Activated naive CD4-positive, alpha-beta T cell treated with anti-CD3 and anti-CD28 coated beads, Interleukin-2, amount 10 ng/mL, durations not matched to agents 7 days and 5 days (primary cell): ENCODE measurements at regions not wholly inside any gene's neighbourhood (a gene's known extent, or its start where the extent isn't known, plus 50 kb on each side); places are given as distances from the start of the nearest gene placed in this dataset.
"Not testable (repeated sequence)": the region's sequence is repeated elsewhere in the genome, so short reads cannot be mapped to it uniquely, and the experiment has no call there.

Experiments used
- CTCF ChIA-PET: fragments of 350-600 bp; sonication (Branson Sonifier 250); formaldehyde crosslinking; loops from one replicate; lab custom pipeline; 2021; ENCODE audit warnings: antibody characterized with exemption; lab: Charles Lee
- DNase-seq: peaks from one replicate; pipeline ENCODE4 v3.0.0-alpha.2; 2020
- H3K27ac Mint-ChIP-seq: one replicate; pipeline ENCODE4 v1.8.0; 2021; ENCODE audit warnings: mild to moderate bottlenecking, moderate library complexity, mixed read lengths
- H3K27me3 Mint-ChIP-seq: one replicate; pipeline ENCODE4 v1.8.0; 2021; ENCODE audit warnings: mild to moderate bottlenecking, mixed read lengths
- H3K36me3 Mint-ChIP-seq: one replicate; pipeline ENCODE4 v1.8.0; 2021; ENCODE audit warnings: mixed read lengths
- H3K4me1 Mint-ChIP-seq: one replicate; pipeline ENCODE4 v1.8.0; 2021; ENCODE audit warnings: mixed read lengths
- H3K4me3 Mint-ChIP-seq: one replicate; pipeline ENCODE4 v1.8.0; 2021; ENCODE audit warnings: mild to moderate bottlenecking, moderate library complexity, mixed read lengths
- H3K9me3 Mint-ChIP-seq: one replicate; pipeline ENCODE4 v1.8.0; 2021; ENCODE audit warnings: mixed read lengths

DNA sequence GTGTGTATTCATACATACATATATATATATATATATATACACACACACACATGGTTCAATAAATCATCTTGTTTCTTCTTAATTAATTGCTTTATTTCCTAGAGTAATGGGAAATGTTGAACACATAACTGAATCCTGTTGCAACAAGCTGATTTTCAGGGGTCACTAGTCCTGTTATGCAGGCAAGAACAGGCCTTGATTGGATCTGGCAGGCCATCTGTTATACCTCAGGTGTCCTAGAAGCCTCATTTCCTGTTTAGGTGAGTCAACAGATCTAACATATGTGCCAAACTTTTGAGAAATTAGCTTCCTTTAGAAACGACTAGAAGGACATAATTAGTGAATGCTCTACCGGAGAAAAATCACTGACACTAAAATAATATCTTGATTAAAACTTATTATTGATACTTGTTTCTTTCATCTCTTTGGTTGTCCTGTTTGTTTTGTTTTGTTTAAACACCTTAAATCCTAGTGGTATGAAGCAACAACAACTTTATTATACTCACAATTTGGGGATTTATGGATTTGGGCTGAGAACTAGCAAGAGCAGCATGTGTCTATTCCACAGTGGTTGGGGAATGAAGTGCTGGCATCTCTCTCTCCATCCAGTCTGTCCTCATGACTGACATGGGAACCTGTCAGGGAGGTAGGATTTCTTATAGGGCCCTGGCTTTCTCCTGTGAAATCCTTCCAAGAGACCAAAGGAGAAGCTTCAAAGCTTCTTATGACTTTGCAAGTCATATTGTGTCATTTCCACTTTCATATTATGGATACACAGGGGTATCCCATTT, 552.6 kb downstream of the NSUN3 start:
- Mint-ChIP-seq H3K4me1 (no peaks in the 10 kb centered on the region), H3K4me3 (no peak overlapping the region), H3K27me3 (no peaks in the 10 kb centered on the region), H3K36me3 (no peaks in the 10 kb centered on the region), H3K9me3 (peaks cover 1% of the 10 kb centered on the region), H3K27ac (no peak overlapping the region)
- no peak for DNase-seq
- CTCF ChIA-PET = no interaction called here

DNA sequence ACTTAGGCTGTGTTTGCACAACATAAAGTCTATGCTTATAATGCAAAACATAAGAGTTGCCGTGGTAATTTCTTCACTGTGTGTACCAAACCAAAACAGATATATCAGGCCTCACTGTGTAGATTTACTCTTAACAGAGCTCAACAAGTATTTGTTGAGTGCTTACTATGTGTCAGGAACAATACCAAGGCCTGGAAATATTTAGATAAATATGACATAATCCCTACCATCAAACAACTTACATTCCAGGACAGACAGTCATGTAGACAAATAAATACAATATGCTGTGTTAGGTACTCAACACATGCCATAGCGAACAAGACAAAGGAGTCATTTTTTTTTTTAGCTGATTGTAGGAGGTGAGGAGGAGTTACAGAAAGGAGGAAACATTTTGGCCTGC, 554.0 kb downstream of the NSUN3 start:
- H3K4me1 Mint-ChIP-seq = no peaks in the 10 kb centered on the region
- H3K27ac Mint-ChIP-seq = no peak overlapping the region
- peaks cover 1% of the 10 kb centered on the region for H3K9me3 Mint-ChIP-seq
- H3K4me3 Mint-ChIP-seq = no peak overlapping the region
- no peak for DNase-seq
- no peaks in the 10 kb centered on the region for H3K27me3 Mint-ChIP-seq
- H3K36me3 Mint-ChIP-seq = no peaks in the 10 kb centered on the region
- CTCF ChIA-PET = no interaction called here

DNA sequence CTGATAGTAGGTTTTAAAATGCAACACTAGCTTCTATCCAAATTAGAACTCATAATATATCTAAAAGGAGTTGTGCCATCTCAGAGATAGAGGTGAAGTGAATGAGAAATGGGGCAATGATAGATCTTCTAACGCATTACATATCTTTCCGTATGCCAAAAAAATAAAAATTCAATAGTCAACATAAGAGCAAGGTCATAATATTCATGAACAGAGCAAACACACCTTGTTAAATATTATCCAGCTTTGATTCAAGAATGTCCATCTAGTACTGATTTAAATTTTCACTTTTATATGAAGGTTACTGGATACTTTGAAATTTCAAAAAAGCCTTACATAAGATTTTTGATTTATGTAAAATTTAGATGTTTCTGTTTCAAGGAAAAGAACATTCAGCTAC, 554.5 kb downstream of the NSUN3 start:
- Mint-ChIP-seq H3K4me1 (no peaks in the 10 kb centered on the region), H3K27me3 (no peaks in the 10 kb centered on the region), H3K9me3 (peaks cover 1% of the 10 kb centered on the region), H3K36me3 (no peaks in the 10 kb centered on the region), H3K4me3 (no peak overlapping the region), H3K27ac (no peak overlapping the region)
- DNase-seq = no peak
- CTCF ChIA-PET = no interaction called here

DNA sequence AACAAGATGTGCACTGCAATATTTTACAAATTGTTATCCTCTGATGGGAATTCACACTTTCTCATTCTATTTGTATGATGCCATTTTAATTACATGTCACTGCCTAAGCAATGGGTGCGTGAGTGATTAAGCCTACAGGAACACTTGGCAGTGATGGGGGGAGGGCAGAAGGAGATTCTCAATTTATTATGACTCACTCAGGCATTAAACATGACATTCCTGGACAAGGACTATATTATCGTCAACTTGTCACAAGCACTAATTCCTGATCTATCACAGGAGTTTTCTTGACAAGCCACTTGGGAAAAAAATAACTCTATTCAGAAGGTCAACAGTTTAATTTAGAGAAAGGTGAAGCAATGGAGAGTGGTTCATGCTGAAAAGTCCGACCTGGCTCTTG, 556.8 kb downstream of the NSUN3 start:
- H3K4me1 Mint-ChIP-seq = no peaks in the 10 kb centered on the region
- no peak for DNase-seq
- H3K9me3 Mint-ChIP-seq = no peaks in the 10 kb centered on the region
- no peak overlapping the region for H3K27ac Mint-ChIP-seq
- H3K4me3 Mint-ChIP-seq = no peak overlapping the region
- CTCF ChIA-PET = no interaction called here
- H3K36me3 Mint-ChIP-seq = no peaks in the 10 kb centered on the region
- H3K27me3 Mint-ChIP-seq = no peaks in the 10 kb centered on the region

DNA sequence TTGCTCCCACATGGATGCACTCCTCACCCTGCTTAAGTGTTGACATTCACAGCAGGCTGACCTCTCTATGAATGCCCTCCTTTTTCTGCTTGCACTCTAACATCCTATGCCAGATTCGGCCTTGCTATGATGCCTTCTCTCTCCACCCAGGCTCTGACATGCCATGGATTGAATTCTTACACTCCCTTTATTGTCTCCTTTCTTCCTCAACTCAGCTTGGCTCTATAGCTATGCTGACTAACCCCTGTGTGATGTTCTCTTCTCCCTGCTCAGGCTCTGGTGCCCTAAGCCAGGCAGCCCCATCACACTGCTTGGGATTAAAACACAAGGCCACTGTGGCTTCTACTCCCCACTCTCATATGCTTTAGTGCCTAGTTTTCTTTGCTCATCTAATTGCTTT, 563.7 kb downstream of the NSUN3 start:
- CTCF ChIA-PET = no interaction called here
- Mint-ChIP-seq H3K4me1 (no peaks in the 10 kb centered on the region), H3K36me3 (no peaks in the 10 kb centered on the region), H3K4me3 (no peak overlapping the region), H3K27me3 (no peaks in the 10 kb centered on the region), H3K27ac (no peak overlapping the region), H3K9me3 (no peaks in the 10 kb centered on the region)
- no peak for DNase-seq

DNA sequence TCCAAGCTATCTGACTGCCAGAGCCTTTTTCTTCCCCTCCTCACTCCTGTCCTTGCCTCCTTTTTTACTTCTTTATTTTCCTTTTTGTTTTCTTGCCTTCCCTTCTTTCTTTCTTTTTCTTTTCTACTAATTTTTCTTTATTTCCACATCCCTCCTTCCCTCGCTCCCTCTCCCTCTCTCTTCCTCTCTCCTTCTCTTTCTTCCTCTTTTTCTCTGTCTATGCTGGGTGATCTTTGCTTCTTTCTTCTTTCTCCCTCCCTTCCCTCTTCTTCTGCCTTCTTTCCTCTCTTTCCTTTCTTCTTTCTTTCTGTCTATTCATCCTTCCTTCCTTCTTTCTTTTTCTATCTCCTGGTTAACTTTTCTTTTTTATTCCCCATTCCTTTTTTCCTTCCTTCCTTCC, 564.8 kb downstream of the NSUN3 start:
- Mint-ChIP-seq H3K9me3 (no peaks in the 10 kb centered on the region), H3K4me1 (no peaks in the 10 kb centered on the region), H3K27ac (no peak overlapping the region), H3K27me3 (no peaks in the 10 kb centered on the region), H3K36me3 (no peaks in the 10 kb centered on the region), H3K4me3 (no peak overlapping the region)
- CTCF ChIA-PET = no interaction called here
- no peak for DNase-seq

DNA sequence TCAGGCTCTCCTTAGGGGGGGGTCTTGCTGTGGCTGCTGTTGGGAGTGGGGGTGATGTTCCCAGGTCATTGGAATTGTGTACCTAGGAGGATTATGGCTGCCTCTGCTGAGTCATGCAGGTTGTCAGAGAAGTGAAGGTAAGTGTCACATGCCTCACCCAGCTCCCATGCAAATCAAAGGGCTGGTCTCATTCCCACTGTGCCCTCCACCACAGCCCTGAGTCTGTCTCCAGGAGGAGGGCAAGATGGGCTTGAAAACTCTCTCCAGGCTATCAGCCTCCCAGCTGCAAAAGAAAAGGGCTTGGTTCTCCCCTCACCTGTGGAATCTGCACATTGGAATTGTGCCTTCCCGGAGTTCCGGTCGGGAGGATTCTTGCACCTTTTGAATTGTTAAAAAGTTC, 580.5 kb downstream of the NSUN3 start:
- Mint-ChIP-seq H3K36me3 (no peaks in the 10 kb centered on the region), H3K4me3 (no peak overlapping the region), H3K27me3 (no peaks in the 10 kb centered on the region), H3K9me3 (peaks cover 10% of the 10 kb centered on the region), H3K4me1 (no peaks in the 10 kb centered on the region), H3K27ac (no peak overlapping the region)
- no peak for DNase-seq
- CTCF ChIA-PET = no interaction called here

DNA sequence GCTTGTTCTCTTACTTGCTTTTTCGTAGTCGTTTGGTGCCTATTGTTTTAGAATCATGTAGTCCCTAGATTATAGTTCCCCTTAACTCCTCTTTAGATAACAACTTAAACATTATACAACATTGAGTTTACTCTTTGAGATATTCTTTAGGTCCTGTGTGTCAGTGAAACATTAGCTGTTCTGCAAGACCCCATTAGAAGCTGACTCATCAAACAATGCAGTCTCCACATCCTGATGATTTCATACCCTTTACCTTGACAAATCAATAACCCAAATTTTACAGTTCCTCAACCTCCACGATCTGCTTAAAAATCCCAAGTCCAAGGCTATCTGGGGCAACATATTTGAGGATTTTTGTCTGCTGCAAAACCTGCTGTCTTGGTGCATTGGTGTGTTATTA, 582.9 kb downstream of the NSUN3 start:
- Mint-ChIP-seq H3K4me1 (no peaks in the 10 kb centered on the region), H3K4me3 (no peak overlapping the region), H3K27ac (no peak overlapping the region), H3K36me3 (no peaks in the 10 kb centered on the region), H3K9me3 (peaks cover 11% of the 10 kb centered on the region), H3K27me3 (no peaks in the 10 kb centered on the region)
- DNase-seq = no peak
- CTCF ChIA-PET = no interaction called here

DNA sequence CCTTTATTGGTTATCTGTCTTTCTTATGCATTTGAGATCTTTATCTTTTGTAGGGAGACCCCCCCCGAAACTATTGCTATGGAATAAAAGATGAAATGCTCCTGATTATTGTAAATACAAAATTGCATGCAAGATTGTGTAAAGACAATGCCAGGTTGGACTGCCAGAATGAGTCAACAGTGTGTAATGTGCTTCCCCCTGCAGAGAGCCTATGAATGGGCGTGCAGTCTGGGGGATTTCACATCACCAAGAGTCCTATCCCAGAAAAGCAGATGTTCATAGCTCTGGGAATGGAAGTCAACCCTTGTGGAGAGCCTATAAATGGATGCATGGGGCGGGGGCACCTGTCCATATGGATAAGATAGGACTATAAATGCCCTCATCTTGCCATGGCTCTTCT, 584.3 kb downstream of the NSUN3 start:
- Mint-ChIP-seq H3K27ac (no peak overlapping the region), H3K4me3 (no peak overlapping the region), H3K36me3 (no peaks in the 10 kb centered on the region), H3K9me3 (peaks cover 11% of the 10 kb centered on the region), H3K27me3 (no peaks in the 10 kb centered on the region), H3K4me1 (no peaks in the 10 kb centered on the region)
- DNase-seq = no peak
- CTCF ChIA-PET = interaction anchor here (1.0 kb wide), 1 partner anchor 17 kb away, joined by 3 read pairs; no protein-coding TSS in a partner anchor

DNA sequence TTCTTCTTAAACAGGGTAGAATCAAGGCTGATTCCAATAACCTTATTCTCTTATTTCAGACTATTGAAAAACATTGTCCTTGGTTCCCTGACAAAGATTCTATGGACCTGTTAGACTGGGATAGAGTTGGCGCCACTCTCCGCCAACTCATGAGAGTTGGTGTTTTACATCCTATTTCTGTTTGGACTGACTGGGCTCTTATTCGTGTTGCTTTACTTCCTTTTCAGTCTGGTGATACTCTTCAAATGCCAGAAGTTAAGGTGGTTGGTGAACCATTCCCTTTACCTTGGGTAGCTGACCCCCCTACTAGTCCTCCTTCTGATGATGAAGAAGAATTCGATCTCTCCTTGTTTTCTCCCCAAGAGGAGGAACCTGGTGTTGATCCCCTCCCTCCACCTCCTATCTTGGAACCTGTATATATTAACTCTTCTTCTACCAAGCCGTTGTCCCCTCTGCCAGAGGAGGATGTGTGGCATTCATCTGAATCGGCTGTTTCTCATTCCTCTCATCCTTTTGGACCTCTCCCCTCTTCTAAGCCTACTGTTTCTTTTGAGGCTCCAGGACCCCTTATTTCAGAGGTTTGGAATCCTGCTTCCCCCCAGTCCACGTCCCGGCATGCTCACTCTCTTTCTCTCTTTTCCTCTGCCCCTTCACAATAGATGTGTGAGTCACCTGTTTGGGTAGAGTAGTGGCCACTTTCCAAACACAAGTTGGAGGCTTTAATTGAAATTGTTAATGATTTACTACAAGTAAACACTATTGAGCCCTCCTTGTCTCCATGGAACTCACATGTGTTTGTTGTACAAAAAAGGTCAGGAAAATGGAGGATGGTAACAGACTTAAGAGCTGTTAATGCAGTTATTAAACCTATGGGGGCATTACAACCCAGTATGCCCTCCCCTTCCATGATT, 585.7 kb downstream of the NSUN3 start:
- H3K36me3 Mint-ChIP-seq, H3K4me1 Mint-ChIP-seq, DNase-seq, H3K27me3 Mint-ChIP-seq, H3K27ac Mint-ChIP-seq, H3K4me3 Mint-ChIP-seq, CTCF ChIA-PET: not testable (repeated sequence)
- H3K9me3 Mint-ChIP-seq = peaks cover 11% of the 10 kb centered on the region

DNA sequence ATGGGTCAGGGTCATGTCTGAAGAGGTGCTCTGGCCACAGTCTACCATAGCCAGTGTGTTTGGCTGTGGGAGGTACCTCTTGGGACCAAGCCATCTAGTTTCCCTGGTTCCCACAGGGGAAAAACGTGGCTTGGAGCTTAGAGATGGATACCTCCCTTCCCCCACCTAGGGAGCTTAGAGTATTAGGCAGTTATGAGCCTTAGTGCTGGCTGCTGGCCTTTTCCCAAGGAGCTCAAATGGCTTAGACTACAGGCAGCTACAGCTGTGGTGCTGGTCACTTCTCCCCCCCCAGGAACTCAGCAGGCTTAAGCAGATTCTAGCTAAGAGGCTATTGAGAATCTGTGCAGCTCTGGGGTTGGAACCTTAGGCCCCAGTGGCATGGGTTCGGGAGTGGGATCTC, 591.2 kb downstream of the NSUN3 start:
- H3K27me3 Mint-ChIP-seq = no peaks in the 10 kb centered on the region
- DNase-seq = no peak
- no peaks in the 10 kb centered on the region for H3K36me3 Mint-ChIP-seq
- no peak overlapping the region for H3K4me3 Mint-ChIP-seq
- CTCF ChIA-PET = no interaction called here
- H3K9me3 Mint-ChIP-seq = peaks cover 1% of the 10 kb centered on the region
- H3K4me1 Mint-ChIP-seq = no peaks in the 10 kb centered on the region
- no peak overlapping the region for H3K27ac Mint-ChIP-seq

DNA sequence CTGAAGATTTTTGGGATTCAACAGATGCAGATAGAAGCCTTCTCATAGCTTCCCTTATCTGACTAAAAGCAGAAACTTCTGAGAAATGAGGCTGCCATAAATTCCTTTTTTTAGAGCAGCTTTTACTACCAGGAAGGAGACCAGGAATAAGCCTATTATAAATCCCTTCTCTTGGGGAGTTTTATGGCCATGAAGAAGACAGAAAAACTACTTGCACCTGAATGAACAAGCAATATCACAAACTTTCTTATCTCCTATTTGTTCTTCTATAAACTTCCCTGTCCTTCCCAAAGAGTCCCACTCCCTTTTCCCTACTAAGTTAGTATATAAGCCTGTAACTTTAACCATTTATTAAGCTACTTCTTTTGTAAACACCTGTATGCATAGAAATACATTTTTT, 603.1 kb downstream of the NSUN3 start:
- no peak overlapping the region for H3K27ac Mint-ChIP-seq

DNA sequence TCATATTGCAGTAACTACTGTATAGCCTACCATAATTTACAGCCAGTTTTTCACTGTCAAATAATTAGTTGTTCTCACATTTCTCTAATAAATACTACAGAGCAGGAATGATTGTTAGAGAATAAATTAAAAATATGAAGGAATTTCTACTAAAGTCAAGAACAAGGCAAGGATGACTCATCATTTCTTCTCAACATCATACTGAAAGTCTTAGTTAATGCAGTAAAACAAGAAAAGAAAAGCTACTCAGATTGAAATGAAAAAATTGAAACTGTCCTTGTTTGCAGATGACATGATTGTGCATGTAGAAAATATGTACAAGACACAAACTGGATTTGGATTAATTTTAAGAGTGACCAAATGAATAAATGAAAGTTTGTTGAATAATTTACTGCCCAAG, 608.2 kb downstream of the NSUN3 start:
- no peak for DNase-seq
- Mint-ChIP-seq H3K27ac (no peak overlapping the region), H3K36me3 (no peaks in the 10 kb centered on the region), H3K9me3 (peaks cover 2% of the 10 kb centered on the region), H3K4me1 (no peaks in the 10 kb centered on the region), H3K4me3 (no peak overlapping the region), H3K27me3 (no peaks in the 10 kb centered on the region)
- CTCF ChIA-PET = no interaction called here

More for the DNA sequence above, 603.1 kb downstream of the NSUN3 start:
- H3K27me3 Mint-ChIP-seq = no peaks in the 10 kb centered on the region
- H3K36me3 Mint-ChIP-seq = no peaks in the 10 kb centered on the region
- H3K9me3 Mint-ChIP-seq = peaks cover 2% of the 10 kb centered on the region
- no peak for DNase-seq
- no peak overlapping the region for H3K4me3 Mint-ChIP-seq
- H3K4me1 Mint-ChIP-seq = no peaks in the 10 kb centered on the region
- CTCF ChIA-PET = no interaction called here

DNA sequence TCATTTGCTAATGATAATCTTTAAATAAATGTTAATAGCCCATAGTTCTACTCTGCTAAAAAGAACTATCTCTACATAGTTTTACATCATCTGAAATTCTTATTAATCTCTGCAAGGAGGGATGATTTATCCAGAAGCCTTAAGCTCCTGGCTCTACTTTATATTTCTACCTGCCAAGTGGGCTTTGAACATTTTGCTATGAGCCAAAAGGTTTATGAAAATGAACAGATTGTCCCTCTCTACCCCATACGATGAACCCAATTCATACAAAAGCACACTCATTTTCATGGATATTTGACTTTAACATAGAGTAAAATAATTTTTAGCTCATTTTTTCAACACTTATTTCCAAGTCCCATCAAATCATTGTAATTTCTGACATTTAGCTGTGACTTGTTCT, 611.0 kb downstream of the NSUN3 start:
- H3K9me3 Mint-ChIP-seq = peaks cover 9% of the 10 kb centered on the region
- no peaks in the 10 kb centered on the region for H3K36me3 Mint-ChIP-seq
- H3K4me3 Mint-ChIP-seq = no peak overlapping the region
- H3K27ac Mint-ChIP-seq = no peak overlapping the region
- no peak for DNase-seq
- H3K27me3 Mint-ChIP-seq = no peaks in the 10 kb centered on the region
- CTCF ChIA-PET = no interaction called here
- H3K4me1 Mint-ChIP-seq = no peaks in the 10 kb centered on the region

DNA sequence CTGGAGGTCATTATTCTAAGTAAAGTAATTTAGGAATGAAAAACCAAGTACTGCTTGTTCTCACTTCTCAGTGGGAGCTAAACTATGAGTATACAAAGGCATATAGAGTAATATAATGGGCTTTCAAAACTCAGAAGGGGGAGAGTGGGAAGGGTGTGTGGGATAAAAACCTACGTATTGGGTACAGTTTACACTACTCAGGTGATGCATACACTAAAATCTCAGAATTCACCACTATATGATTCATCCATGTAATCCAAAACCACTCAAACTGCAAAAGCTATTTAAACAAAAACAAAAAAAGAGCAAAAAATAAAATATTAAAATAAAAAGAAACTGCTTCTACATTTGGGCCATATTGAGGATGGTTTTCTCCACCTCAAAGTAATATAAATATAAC, 623.3 kb downstream of the NSUN3 start:
- CTCF ChIA-PET = no interaction called here
- no peaks in the 10 kb centered on the region for H3K36me3 Mint-ChIP-seq
- no peak overlapping the region for H3K4me3 Mint-ChIP-seq
- H3K9me3 Mint-ChIP-seq = peaks cover 4% of the 10 kb centered on the region
- H3K4me1 Mint-ChIP-seq = no peaks in the 10 kb centered on the region
- H3K27me3 Mint-ChIP-seq = no peaks in the 10 kb centered on the region
- H3K27ac Mint-ChIP-seq = no peak overlapping the region
- no peak for DNase-seq
